IPS-15b (cell line): ENCODE measurements at regions not wholly inside any gene's neighbourhood (a gene's known extent, or its start where the extent isn't known, plus 50 kb on each side); places are given as distances from the start of the nearest gene placed in this dataset.

Experiments
- H3K27me3 ChIP-seq: one replicate; pipeline ENCODE4 v1.6.1; 2013; ENCODE audit warnings: low read length; ENCODE audit not compliant: control insufficient read depth, insufficient read depth
- H3K36me3 ChIP-seq: one replicate; pipeline ENCODE4 v1.6.1; 2013; ENCODE audit warnings: low read length; ENCODE audit not compliant: control insufficient read depth, insufficient read depth
- H3K4me1 ChIP-seq: one replicate; pipeline ENCODE4 v1.6.1; 2013; ENCODE audit warnings: mild to moderate bottlenecking, low read length; ENCODE audit not compliant: control insufficient read depth, insufficient read depth
- H3K4me3 ChIP-seq: one replicate; pipeline ENCODE4 v1.5.1; 2013; ENCODE audit warnings: low read depth, low read length
- H3K9ac ChIP-seq: one replicate; pipeline ENCODE4 v1.6.1; 2013; ENCODE audit warnings: low read depth, mild to moderate bottlenecking, low read length
- H3K9me3 ChIP-seq: one replicate; pipeline ENCODE4 v1.6.1; 2013; ENCODE audit warnings: mild to moderate bottlenecking, low read length; ENCODE audit not compliant: control insufficient read depth, insufficient read depth

DNA sequence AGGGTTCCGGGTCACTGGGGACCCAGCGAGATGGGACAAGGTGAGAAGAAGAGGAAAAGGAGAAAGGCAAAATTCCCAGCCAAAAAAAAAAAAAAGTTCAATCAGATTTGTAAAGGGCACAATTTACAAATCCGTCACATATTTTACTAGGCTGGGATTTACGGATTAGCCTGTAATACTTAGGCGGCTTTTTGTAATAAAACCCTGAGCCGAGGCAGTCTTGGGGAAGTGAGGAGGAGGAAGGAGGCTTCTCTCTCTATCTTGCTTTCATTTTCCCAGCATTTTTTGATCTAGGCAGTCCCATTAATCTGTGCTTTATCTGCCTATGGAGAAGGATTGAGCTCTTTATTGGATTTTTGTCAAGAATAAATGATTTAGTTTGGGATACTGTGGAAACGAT, 130.6 kb upstream of the SDK2 start:
- Histone ChIP-seq H3K27me3 (no peaks in the 10 kb centered on the region), H3K36me3 (no peaks in the 10 kb centered on the region), H3K4me1 (no peaks in the 10 kb centered on the region), H3K9ac (no peak overlapping the region), H3K9me3 (peaks cover 3% of the 10 kb centered on the region), H3K4me3 (no peak overlapping the region)

DNA sequence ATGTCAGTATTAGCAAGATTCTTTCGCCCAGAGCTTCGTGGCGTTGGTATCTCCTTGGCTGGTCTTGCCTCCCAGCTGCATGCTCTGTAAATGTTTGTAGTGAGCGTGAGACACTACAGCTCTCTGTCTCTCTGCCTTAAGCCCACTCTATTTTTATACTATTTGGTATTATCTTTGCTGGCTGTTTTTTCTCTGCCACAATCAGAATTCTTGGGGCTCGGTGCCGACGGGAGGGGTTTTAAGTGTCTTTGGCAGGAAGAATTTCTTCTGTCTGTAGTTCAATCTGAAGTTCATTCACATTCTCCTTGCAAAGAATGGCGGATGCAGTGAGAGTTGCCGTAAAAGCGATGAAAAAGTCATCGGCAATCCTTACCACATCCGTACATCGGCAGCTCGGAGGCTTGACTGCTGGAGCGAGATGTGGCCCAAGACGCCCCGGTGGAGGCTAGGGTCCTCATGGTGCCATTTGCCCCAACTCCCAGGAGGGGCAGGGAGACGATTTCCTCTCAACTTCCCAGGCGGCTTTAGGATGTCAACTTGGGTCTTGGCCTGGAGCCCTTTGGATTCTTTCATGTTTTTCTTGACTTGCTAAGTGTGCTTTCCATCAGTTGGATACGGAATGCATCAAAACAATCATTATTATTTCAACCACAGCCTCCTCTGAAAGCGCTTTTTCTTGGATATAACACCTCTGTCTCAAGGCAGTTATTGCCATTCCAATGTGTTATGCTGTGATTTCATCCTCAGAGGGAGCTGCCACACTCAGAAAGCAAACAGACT, 132.3 kb upstream of the SDK2 start:
- Histone ChIP-seq H3K36me3 (no peaks in the 10 kb centered on the region), H3K27me3 (no peaks in the 10 kb centered on the region), H3K9me3 (peaks cover 3% of the 10 kb centered on the region), H3K4me1 (no peaks in the 10 kb centered on the region), H3K4me3 (no peak overlapping the region), H3K9ac (no peak overlapping the region)

DNA sequence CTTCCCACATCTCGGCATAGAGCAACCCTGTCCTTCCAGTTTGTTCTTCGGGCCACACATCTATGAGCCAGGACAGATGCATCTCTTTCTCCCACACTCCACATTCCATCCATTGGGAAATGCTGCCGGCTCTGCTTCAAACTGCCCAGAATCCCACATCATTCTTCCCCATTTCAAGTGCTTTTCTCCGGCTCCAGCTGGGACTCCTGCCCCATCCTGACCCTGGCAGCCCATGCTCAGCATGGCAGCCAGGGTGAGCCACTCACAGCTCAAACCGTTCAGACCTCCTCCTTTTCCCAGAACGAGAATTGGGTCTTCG, 132.8 kb upstream of the SDK2 start:
- Histone ChIP-seq H3K36me3 (no peaks in the 10 kb centered on the region), H3K4me3 (no peak overlapping the region), H3K4me1 (no peaks in the 10 kb centered on the region), H3K9ac (no peak overlapping the region), H3K9me3 (peaks cover 3% of the 10 kb centered on the region), H3K27me3 (no peaks in the 10 kb centered on the region)

DNA sequence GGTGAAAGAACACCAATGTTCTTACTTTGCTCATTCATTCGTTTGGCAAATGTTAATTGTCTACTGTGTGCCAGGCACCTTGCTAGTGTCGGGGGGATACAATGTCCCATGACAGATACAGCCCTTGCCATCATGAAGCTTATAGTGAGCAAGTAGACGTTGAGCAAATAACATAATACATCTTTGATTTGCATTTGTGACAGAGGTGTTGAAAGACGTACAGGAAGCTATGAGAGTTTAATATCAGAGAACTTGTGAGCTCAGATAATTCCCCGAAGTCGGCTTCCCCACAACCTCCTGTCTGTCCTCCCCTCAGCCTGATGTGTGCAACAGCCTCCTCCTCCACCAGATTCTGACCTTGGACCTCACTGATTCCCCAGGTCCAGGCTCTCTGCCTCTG, 138.0 kb upstream of the SDK2 start:
- no peaks in the 10 kb centered on the region for H3K36me3 ChIP-seq
- H3K9ac ChIP-seq, result no peak overlapping the region
- H3K9me3 ChIP-seq, result peaks cover 3% of the 10 kb centered on the region
- H3K4me1 ChIP-seq, result peaks cover 9% of the 10 kb centered on the region
- no peak overlapping the region for H3K4me3 ChIP-seq
- H3K27me3 ChIP-seq, result no peaks in the 10 kb centered on the region

DNA sequence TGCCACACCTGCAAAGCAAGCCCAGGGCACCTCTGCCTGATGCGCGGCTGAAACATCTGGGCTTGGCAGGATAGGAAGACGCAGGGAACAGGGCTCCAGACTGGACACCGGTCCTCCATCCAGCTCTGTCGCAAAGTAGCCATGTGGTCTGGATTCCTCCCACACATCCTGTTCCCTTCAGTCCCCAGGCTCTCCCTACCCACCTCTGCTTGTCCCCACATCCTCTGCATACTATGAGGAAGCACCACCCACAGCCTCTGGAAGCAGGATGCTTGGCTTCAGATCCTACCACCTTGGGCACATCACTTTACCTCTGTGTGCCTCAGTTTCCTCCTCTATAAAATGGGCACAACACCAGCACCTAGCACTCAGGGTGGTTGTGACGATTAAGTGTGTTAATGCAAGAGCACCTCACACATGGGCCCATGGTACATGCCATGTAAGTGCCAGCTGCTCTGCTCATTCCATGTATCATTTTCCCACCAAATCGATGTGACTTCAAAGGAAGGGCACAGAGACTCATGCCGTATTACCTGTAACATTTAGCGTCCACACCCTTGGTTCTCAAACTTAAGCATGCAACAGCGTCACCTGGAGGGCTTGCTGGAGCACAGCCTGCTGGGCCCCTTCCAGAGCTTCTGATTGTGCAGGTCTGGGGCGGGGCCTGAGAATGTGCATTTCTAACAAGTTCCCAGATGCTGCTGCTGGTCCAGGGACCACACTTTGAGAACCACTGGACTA, 138.6 kb upstream of the SDK2 start:
- no peaks in the 10 kb centered on the region for H3K27me3 ChIP-seq
- H3K36me3 ChIP-seq, result no peaks in the 10 kb centered on the region
- no peak overlapping the region for H3K4me3 ChIP-seq
- no peak overlapping the region for H3K9ac ChIP-seq
- peaks cover 9% of the 10 kb centered on the region for H3K4me1 ChIP-seq
- peaks cover 3% of the 10 kb centered on the region for H3K9me3 ChIP-seq

DNA sequence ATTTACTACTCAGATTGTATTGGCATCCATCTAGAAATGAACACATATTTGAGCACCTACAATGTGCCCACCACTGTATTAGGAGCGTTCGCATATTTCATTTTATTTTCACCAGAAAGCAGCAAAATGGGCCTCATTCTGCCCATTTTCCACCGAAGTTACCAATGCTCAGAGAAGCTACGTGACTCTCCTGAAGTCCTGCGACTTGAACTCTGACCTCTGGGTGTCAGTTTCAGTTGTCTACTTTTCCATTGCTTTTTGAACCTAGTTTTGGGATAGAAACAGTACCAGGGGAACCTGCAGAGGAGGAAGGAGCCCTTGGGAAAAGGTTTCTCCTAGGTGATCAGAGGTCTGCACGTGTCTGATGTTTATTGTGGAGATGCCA, 139.1 kb upstream of the SDK2 start:
- H3K9ac ChIP-seq, result no peak overlapping the region
- no peaks in the 10 kb centered on the region for H3K36me3 ChIP-seq
- H3K4me1 ChIP-seq, result peaks cover 9% of the 10 kb centered on the region
- H3K4me3 ChIP-seq, result no peak overlapping the region
- peaks cover 3% of the 10 kb centered on the region for H3K9me3 ChIP-seq
- no peaks in the 10 kb centered on the region for H3K27me3 ChIP-seq

DNA sequence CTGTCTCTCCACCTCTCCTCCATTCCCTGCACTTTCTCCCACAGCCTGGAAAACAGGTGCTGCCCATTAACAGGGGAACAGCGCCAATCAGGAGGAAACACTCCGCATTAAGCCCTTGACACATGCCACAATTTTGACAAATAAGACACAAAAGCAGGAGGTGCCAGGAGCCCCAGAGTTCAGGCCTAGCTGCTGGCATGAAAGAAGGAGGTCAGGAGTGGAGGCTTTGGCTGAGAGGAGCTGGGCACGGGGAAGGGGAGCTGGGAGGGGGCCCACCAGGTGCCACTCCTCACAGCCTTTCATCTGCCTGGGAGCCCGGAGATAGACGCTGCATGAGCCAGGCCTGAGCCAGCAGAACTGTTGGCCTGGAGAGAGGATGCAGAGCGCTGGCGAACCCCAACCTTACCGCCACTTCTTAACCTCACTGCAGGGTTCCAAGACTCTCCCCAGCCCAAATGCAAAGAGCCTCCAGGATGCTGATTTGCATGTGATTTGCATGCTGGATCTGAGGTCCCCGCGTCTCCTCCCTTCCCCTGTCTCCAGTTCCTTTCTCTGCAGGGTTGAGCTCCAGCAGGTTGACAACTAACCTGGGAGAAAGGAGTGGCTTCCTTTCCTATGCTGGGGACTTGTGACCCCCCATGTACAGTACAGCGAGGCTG, 139.8 kb upstream of the SDK2 start:
- Histone ChIP-seq H3K27me3 (no peaks in the 10 kb centered on the region), H3K9ac (no peak overlapping the region), H3K4me1 (peaks cover 9% of the 10 kb centered on the region), H3K9me3 (peaks cover under 1% of the 10 kb centered on the region), H3K36me3 (no peaks in the 10 kb centered on the region), H3K4me3 (no peak overlapping the region)

DNA sequence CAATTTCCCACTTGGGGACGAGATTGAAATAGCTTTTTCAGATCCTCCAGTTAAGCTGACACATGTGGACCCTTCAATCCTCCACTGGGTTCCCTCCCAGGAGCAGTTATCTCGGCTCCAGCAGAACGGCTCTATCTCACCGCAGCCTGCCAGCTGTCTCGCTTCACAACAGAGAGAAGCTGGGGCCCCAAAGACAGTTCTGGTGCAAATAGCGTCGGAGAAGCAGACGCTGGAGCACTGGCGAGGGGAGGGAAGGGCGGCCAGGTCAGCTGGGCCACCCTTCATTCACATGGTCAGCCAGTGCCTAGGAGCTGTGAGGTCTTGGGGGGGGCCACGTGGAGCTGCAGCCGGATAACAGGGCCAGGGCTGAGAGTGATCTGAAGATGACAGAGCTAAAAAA, 141.3 kb upstream of the SDK2 start:
- Histone ChIP-seq H3K4me1 (peaks cover 9% of the 10 kb centered on the region), H3K9ac (no peak overlapping the region), H3K9me3 (no peaks in the 10 kb centered on the region), H3K36me3 (no peaks in the 10 kb centered on the region), H3K4me3 (no peak overlapping the region), H3K27me3 (no peaks in the 10 kb centered on the region)

DNA sequence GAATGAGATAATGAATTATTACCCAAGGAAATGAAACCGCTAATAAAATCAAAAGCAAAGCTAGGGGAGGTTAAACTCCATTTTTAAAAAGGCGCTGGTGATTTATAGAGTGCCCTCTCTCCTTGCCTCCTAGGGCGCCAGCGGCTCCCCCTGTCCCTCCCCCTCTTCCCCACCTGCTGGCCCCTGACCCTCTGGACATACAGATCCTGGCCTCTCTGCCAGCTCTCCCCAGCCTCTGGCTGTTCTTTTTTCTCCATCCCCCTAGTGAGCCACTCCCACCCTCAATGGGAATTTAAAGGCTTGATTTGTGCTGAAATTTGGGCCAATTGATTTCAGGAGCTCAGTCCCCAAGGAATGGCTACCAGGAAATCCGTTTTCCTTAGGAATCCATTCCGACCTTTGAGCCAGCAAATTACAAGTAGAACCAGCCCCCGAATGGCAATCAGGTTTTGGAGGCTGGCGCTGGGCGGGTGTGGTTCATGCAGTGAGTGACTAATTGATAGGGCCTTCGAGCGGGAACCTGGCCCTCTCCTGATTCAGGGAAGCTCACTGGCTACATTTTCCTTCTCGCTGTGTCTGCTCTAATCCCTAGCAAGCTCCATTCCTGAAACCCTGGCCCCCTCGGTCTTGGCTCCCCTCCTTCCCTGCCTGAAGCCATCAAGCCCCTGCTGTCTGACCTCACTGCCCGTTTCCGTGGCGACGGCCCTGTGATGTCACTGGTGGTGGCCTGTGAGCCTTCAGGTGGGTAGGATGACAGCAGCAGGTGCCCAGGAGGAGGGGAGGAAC, 141.9 kb upstream of the SDK2 start:
- H3K4me3 ChIP-seq, result no peak overlapping the region
- no peaks in the 10 kb centered on the region for H3K36me3 ChIP-seq
- H3K9me3 ChIP-seq, result no peaks in the 10 kb centered on the region
- no peaks in the 10 kb centered on the region for H3K27me3 ChIP-seq
- peaks cover 9% of the 10 kb centered on the region for H3K4me1 ChIP-seq
- no peak overlapping the region for H3K9ac ChIP-seq

DNA sequence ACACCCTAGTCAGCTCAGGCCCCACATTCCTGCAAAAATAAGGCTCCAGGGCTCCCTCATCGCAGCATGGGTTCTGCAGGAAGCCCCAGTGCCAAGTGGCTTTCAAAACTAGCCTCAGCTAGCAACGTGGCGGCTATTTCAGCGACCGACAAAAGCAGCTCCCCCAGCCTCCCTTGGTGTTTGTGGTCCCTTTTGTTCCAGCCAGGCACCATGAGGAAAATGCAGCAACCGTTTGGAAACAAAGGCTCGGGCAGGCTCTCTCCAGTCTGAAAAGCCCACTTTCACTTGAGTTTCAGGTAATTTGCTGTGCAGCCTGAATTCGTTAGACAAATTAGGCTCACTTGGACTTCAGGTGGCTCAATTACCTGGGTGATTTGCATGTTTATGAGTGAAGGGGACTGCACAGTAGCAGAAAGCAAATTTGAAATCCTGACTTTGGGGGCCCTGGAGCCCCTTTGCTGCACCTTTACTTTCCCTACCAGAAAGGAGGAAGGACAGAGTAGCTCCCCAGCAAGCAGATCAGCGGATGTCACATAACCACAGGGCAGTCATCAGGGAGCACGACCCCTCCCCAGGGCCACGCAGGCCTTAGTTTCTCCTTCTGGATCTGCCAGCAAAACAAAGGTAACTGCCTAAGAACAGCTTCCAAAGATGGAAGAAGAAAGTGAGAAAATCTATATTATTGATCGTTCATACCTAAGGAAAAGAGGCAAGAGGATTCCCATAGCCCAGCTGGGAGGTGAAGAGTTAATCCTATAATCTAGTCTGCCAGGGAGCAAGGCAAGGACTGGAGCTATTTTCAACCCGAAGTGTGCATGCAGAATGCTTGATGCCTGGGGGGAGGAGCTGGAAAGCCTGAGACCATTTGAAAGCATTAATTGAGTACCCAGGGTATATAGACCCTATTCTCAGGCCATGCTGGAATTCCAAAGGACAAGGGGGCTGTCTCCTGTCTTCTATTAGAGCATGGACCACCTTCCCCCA, 143.1 kb upstream of the SDK2 start:
- no peaks in the 10 kb centered on the region for H3K27me3 ChIP-seq
- H3K36me3 ChIP-seq, result no peaks in the 10 kb centered on the region
- peaks cover 9% of the 10 kb centered on the region for H3K4me1 ChIP-seq
- H3K9ac ChIP-seq, result no peak overlapping the region
- no peak overlapping the region for H3K4me3 ChIP-seq
- H3K9me3 ChIP-seq, result no peaks in the 10 kb centered on the region

DNA sequence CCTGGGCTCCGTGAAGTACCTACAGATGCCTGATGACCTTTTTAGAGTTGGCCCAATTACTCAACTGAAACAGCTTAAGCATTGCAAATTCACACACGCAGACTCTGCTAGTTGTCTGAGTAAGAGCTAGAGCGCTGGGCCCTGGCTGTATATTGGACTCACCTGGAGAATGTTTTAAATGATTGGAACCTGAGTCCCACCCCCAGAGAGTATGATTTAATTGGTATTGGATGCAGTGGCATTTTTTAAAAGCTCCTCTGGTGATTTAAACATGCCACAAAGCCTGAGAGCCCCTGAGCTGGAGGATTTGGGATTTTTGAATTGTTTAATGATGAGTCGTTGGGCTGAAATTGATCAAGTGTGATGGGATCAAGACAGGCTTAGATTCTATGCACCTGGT, 143.9 kb upstream of the SDK2 start:
- H3K4me1 ChIP-seq, result peaks cover 9% of the 10 kb centered on the region
- H3K4me3 ChIP-seq, result no peak overlapping the region
- H3K9me3 ChIP-seq, result no peaks in the 10 kb centered on the region
- no peak overlapping the region for H3K9ac ChIP-seq
- no peaks in the 10 kb centered on the region for H3K27me3 ChIP-seq
- H3K36me3 ChIP-seq, result no peaks in the 10 kb centered on the region
